Stimulated activated memory B cell treated with anti-CD40 and anti-IgM and Interleukin-4, amounts not matched to agents 10 μg/mL and 1 μg/mL and 100 μg/mL, for 72 hours (primary cell): ENCODE measurements at regions not wholly inside any gene's neighbourhood (a gene's known extent, or its start where the extent isn't known, plus 50 kb on each side); places are given as distances from the start of the nearest gene placed in this dataset.

ENCODE experiments used
- ATAC-seq: fragments of 150-1000 bp; cut with Tn5 transposase; 2 replicates; pipeline ENCODE4 v1.10.0; 2021
- H3K27ac Mint-ChIP-seq: one replicate; pipeline ENCODE4 v1.8.0; 2022; ENCODE audit warnings: mild to moderate bottlenecking, mixed read lengths
- H3K27me3 Mint-ChIP-seq: one replicate; pipeline ENCODE4 v1.8.0; 2022; ENCODE audit warnings: mixed read lengths
- H3K36me3 Mint-ChIP-seq: one replicate; pipeline ENCODE4 v1.8.0; 2022; ENCODE audit warnings: mixed read lengths
- H3K4me1 Mint-ChIP-seq: one replicate; pipeline ENCODE4 v1.8.0; 2022; ENCODE audit warnings: mixed read lengths
- H3K4me3 Mint-ChIP-seq: one replicate; pipeline ENCODE4 v1.8.0; 2022; ENCODE audit warnings: mild to moderate bottlenecking, moderate library complexity, mixed read lengths
- H3K9me3 Mint-ChIP-seq: one replicate; pipeline ENCODE4 v1.8.0; 2022; ENCODE audit warnings: mixed read lengths

DNA sequence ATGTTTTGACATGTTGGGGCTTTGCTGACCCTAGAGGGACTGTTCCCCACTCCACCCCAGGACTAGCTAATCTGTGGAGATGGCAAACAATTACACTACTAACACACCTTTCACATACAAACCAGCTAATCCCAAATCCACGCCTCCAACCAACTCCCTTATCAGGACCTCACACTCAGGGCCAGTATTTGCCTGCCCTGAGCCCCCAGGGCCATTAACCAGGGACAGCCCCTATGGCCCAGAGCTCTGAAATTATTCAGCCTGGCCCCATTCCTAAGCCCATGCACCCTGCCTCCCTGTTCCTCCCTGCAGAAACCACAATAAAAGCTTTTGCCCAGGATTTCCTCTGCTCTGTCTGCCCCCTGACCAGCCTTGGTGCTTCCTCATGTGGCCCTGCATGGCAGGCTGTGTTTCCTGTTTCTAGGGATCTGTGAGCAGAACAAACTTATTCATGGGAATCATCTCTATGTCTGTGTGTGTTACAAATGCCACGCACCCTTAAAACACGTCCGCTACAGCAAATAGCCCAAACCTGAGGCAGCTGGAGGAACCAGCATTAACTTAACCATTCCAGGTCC lies 121.2 kb downstream of the PXDC1 start:
- no peak overlapping the region for H3K27ac Mint-ChIP-seq
- H3K4me1 Mint-ChIP-seq: no peaks in the 10 kb centered on the region
- H3K4me3 Mint-ChIP-seq: no peak overlapping the region
- ATAC-seq: no peak
- no peaks in the 10 kb centered on the region for H3K9me3 Mint-ChIP-seq
- no peaks in the 10 kb centered on the region for H3K36me3 Mint-ChIP-seq
- H3K27me3 Mint-ChIP-seq: peaks cover 26% of the 10 kb centered on the region

DNA sequence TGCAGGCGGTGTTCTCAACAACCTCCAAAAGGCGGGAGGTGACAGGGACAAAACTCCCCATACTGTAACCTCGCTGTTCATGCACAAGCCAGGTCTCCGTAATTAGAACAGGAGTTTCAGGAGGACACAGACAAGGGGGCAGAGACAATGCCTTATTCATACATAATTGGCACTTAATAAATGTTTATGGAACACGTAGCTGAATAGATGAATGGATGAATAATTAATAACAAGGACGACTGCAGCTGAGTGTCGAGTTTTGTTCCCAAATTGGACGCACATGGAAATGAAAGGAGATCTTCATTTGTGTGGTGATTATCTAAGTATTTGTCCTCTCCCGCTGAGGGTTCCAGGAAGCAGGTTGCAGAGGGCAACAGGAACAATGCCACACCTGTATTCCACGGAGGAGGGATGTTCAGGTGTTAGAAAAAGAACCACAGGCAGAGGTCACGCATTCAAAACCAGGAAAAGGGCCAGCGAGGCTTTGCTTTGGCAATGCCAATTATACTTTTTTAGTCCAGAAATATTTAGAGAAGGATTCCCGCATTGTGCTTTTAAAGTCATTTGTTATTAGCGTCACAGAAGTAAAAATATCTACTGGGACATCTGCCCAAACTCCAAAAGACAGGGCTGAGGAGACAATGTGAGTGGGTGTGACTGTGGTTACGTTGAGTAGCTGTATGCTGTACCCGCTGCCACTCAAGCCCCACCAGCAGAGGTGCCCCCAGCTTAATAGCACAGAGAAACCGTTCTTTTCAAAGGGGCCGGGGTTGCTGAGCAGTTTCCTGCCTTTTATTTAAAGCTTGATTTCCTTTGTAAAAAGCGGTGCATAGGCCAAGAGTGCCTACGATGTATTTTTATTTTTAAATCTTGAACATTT lies 123.3 kb downstream of the PXDC1 start:
- no peak overlapping the region for H3K27ac Mint-ChIP-seq

GRCh38 chr6:3627501-3627900 lies 124.0 kb downstream of the PXDC1 start:
- no peaks in the 10 kb centered on the region for H3K36me3 Mint-ChIP-seq
- no peaks in the 10 kb centered on the region for H3K9me3 Mint-ChIP-seq
- ATAC-seq: no peak
- H3K4me3 Mint-ChIP-seq: no peak overlapping the region
- H3K4me1 Mint-ChIP-seq: no peaks in the 10 kb centered on the region
- H3K27me3 Mint-ChIP-seq: peaks cover 49% of the 10 kb centered on the region
- H3K27ac Mint-ChIP-seq: no peak overlapping the region

More for the DNA sequence above, 123.3 kb downstream of the PXDC1 start:
- no peak for ATAC-seq
- Mint-ChIP-seq H3K4me3 (no peak overlapping the region), H3K9me3 (no peaks in the 10 kb centered on the region), H3K27me3 (peaks cover 47% of the 10 kb centered on the region), H3K36me3 (no peaks in the 10 kb centered on the region), H3K4me1 (no peaks in the 10 kb centered on the region)

DNA sequence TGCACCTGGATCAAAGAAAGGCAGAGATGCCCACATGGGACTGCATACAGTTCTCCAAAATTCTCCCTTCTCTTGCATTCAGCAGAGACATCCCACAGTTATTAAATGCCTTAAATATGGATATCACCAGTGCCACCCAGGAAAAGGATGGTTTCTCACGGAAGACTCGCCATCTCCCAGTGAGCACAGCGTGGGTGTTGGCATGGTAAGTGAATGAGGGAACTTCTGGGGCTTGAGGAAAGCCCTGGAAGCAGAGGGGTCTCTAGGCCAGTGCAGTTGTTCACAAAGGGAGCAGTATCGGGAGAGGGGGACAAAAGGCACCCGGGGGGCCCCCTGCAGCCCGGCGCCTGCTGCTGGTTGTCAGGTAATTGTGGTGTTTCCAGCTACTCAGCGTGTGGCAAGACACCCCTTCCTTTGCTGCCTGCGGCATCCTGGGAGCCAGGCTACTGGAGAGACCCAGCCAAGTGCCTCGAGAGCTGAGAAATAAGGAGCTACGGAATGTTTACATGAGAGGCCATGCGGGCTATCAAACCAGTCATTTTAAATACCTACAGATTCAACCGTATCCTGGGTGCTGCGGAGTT lies 125.4 kb downstream of the PXDC1 start:
- no peaks in the 10 kb centered on the region for H3K9me3 Mint-ChIP-seq
- H3K36me3 Mint-ChIP-seq: no peaks in the 10 kb centered on the region
- no peak overlapping the region for H3K27ac Mint-ChIP-seq
- H3K4me3 Mint-ChIP-seq: no peak overlapping the region
- no peaks in the 10 kb centered on the region for H3K4me1 Mint-ChIP-seq
- H3K27me3 Mint-ChIP-seq: peaks cover 49% of the 10 kb centered on the region
- ATAC-seq: no peak

DNA sequence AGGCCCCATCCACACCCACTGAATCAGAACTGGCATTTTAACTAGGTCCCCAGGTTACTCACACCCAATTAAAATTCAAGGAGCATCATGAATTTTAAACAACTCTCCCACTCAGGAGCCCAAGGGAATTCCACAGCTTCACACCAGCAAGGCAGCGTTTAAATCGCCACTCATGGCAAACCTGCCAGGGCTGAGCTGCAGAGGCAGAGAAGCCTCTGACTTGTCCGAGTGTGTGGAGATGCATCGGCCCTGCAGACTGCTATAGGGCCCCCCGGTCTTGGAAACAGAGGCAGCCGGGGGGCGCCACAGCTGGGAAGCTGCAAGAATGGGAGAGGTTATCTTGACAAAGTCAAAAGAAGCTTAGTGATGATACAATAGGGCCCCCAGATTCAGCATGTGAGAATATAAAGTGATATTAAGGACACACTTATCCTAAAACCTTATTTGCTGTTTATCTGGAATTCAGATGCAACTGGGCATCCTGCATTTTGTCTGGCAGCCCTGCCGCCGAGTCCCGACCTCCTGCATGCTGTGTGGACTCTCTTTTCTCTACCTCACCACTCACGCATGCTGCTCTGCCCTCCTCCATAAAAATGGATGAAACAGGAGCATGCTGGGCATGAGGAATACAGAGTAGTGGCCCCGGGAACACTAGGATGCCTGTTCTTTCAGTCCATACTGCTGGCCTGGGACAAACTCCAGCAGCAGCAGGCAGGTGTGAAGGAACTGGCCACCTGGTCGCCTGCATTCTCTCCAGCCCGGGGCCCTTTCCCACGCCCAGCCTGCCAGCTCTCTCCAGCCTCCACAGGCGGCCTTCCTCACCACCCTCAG lies 126.1 kb downstream of the PXDC1 start:
- Mint-ChIP-seq H3K9me3 (no peaks in the 10 kb centered on the region), H3K4me1 (no peaks in the 10 kb centered on the region), H3K36me3 (no peaks in the 10 kb centered on the region), H3K27me3 (peaks cover 49% of the 10 kb centered on the region), H3K27ac (no peak overlapping the region), H3K4me3 (no peak overlapping the region)
- no peak for ATAC-seq

GRCh38 chr6:3624250-3625136 lies 127.0 kb downstream of the PXDC1 start:
- no peak for ATAC-seq
- Mint-ChIP-seq H3K4me3 (no peak overlapping the region), H3K27ac (no peak overlapping the region), H3K4me1 (no peaks in the 10 kb centered on the region), H3K27me3 (peaks cover 49% of the 10 kb centered on the region), H3K36me3 (no peaks in the 10 kb centered on the region), H3K9me3 (no peaks in the 10 kb centered on the region)

DNA sequence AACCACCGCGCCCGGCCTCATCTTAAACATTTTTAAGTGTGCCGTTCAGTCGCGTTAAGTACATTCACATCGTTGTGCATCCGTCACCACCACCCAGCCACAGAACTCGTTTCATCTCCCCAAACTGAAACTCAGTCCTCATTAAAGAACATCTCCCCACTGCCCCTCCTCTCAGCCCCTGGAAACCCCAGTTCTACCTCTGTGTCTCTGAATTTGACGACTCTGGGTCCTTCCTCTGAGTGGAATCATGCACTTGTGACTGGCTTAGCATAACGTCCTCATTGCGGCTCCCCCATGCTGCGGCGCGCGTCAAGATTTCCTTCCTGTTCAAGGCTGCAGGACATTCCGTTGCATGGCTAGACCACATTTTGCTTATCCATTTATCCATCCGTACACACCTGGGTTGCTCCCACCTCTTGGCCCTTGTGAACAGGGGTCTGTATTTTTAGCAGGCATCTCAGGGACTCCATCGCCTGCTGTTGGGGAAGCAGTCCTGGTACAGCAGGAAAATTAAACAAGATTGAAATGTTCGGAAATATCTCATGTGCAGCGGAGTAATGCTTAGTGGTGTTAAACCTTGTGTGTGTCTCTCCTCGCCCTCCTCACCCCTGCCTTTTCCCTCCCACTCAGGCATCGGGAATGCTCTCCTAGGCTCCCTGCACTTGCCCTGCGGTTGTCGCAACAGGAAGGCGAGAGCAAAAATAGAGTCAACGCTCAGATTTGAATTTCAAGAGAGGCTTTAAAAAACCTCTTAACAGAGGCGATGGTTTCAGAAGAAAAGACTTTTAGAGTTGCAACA lies 127.9 kb downstream of the PXDC1 start:
- no peak overlapping the region for H3K27ac Mint-ChIP-seq
- peaks cover 49% of the 10 kb centered on the region for H3K27me3 Mint-ChIP-seq
- ATAC-seq: no peak
- H3K36me3 Mint-ChIP-seq: no peaks in the 10 kb centered on the region
- no peaks in the 10 kb centered on the region for H3K4me1 Mint-ChIP-seq
- H3K9me3 Mint-ChIP-seq: no peaks in the 10 kb centered on the region
- no peak overlapping the region for H3K4me3 Mint-ChIP-seq

- H3K27me3 Mint-ChIP-seq: peaks cover 32% of the 10 kb centered on the region
Measured at GRCh38 chr6:3621411-3621810, 130.1 kb downstream of the PXDC1 start.

DNA sequence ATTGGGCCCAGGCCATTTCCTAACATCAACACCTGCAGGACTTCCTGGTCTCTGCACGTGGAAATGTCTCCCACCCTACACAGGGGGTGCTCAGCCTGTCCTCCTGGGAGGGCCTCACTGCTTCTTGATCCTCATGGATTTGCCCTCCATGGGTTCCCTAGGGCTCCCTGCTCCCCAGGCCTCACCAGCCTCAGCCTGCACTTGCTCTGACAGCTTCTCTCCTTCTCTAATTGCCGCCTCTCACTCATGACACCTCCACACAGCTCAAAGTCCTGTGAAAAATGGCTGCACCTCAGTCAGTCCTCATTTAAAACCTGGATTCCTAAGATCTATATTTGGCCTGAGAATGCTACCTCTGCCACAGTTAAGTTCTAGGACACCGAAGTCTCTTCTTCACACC lies 130.6 kb downstream of the PXDC1 start:
- no peaks in the 10 kb centered on the region for H3K36me3 Mint-ChIP-seq
- H3K4me3 Mint-ChIP-seq: no peak overlapping the region
- peaks cover 28% of the 10 kb centered on the region for H3K27me3 Mint-ChIP-seq
- H3K9me3 Mint-ChIP-seq: no peaks in the 10 kb centered on the region
- ATAC-seq: no peak
- no peaks in the 10 kb centered on the region for H3K4me1 Mint-ChIP-seq
- H3K27ac Mint-ChIP-seq: no peak overlapping the region

More at GRCh38 chr6:3621411-3621810, 130.1 kb downstream of the PXDC1 start:
- Mint-ChIP-seq H3K4me1 (no peaks in the 10 kb centered on the region), H3K27ac (no peak overlapping the region), H3K4me3 (no peak overlapping the region), H3K36me3 (no peaks in the 10 kb centered on the region), H3K9me3 (no peaks in the 10 kb centered on the region)
- no peak for ATAC-seq

GRCh38 chr6:3620389-3620788 lies 131.1 kb downstream of the PXDC1 start:
- Mint-ChIP-seq H3K9me3 (no peaks in the 10 kb centered on the region), H3K4me3 (no peak overlapping the region), H3K4me1 (no peaks in the 10 kb centered on the region), H3K36me3 (no peaks in the 10 kb centered on the region), H3K27ac (no peak overlapping the region), H3K27me3 (peaks cover 23% of the 10 kb centered on the region)
- ATAC-seq: no peak

DNA sequence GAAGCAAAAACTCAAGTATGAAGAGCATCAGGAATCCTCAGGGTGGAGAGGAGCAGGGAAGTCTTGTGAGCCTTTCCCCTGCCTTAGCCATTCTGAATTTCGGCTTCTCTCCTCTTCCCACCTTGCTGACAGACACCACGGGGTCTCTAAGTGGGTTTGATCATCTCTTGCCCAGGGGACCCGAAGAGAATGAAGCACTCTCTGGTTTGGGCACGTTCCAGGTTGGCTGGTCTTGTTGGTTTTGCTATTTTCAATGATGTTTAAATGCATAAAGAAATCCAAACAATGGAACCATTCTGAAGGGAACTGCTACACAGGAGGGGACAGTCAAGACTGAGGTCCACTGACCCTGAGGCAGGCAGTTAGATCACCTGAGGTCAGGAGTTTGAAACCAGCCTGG lies 131.7 kb downstream of the PXDC1 start:
- H3K36me3 Mint-ChIP-seq: no peaks in the 10 kb centered on the region
- H3K4me1 Mint-ChIP-seq: no peaks in the 10 kb centered on the region
- H3K27me3 Mint-ChIP-seq: peaks cover 24% of the 10 kb centered on the region
- H3K9me3 Mint-ChIP-seq: no peaks in the 10 kb centered on the region
- H3K27ac Mint-ChIP-seq: no peak overlapping the region
- ATAC-seq: no peak
- H3K4me3 Mint-ChIP-seq: no peak overlapping the region

- Mint-ChIP-seq H3K27me3 (peaks cover 23% of the 10 kb centered on the region), H3K4me3 (no peak overlapping the region), H3K27ac (no peak overlapping the region), H3K4me1 (no peaks in the 10 kb centered on the region), H3K9me3 (no peaks in the 10 kb centered on the region), H3K36me3 (no peaks in the 10 kb centered on the region)
- ATAC-seq: no peak
Measured at GRCh38 chr6:3619201-3619600, 132.3 kb downstream of the PXDC1 start.

DNA sequence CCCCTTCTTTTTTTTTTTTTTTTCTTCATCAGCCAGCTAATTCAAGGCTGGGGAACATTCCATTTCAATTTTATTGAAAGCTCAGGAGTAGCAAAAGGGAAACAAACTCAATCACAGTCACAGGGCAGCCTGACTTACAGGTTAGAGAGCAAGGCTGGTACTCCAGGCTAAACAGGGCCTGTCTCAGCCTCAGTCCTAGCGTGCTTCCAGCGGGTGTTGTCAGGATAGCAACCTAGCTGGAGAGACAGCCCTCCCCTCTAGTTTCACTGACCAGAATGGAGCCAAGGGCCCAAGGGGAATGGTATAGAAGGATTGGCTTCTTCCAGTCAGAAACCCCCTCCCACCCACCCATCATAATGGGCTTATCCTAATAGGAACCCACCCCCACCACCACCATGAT lies 132.9 kb downstream of the PXDC1 start:
- no peaks in the 10 kb centered on the region for H3K9me3 Mint-ChIP-seq
- no peak overlapping the region for H3K27ac Mint-ChIP-seq
- ATAC-seq: no peak
- no peak overlapping the region for H3K4me3 Mint-ChIP-seq
- H3K4me1 Mint-ChIP-seq: no peaks in the 10 kb centered on the region
- peaks cover 18% of the 10 kb centered on the region for H3K27me3 Mint-ChIP-seq
- no peaks in the 10 kb centered on the region for H3K36me3 Mint-ChIP-seq
